ENCODE measurements at regions not wholly inside any gene's neighbourhood (a gene's known extent, or its start where the extent isn't known, plus 50 kb on each side); places are given as distances from the start of the nearest gene placed in this dataset.

DNA sequence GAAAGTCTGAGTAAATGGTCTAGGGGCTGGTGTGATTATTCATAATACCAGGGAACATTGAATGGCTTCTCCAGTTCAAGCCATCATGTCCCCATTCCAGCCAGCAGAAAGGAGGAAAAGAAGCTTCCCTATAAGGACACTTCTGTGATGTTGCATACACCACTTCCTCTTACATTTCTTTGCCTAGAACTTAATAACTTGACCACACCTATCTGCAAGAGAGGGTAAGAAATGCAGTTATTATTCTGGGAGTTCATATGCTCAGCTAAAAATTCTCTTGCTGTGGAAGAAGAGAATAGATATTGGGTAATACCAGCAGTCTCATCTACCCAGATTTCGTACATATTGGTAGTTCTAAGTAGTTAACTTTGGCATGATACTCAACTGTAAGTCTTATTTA, 166.1 kb downstream of the SLC28A3 start:
- TF ChIP-seq POLR2AphosphoS5 (IDR thresholded peaks at IDR 0.05) (no peak), POLR2A (IDR thresholded peaks at IDR 0.05) (no peak), CTCF (IDR thresholded peaks at IDR 0.05) (no peak), EP300 (IDR thresholded peaks at IDR 0.05) (no peak)
- DNase-seq = no peak
- Histone ChIP-seq H3K4me3 (no peak overlapping the region), H3K27me3 (no peaks in the 10 kb centered on the region), H3K27ac (no peak overlapping the region), H3K4me1 (peaks cover 0 to 27% (median 15%) of the 10 kb centered on the region in 4 donors), H3K9me3 (no peaks in the 10 kb centered on the region), H3K36me3 (no peaks in the 10 kb centered on the region)
- WGBS, 2 donors = 84 to 85% methylated on average over 1 of the region's 1 CpG
- intact Hi-C loops (cut with DNase I) = loop anchor here (5.0 kb wide), 2 partner anchors 192 to 237 kb away; partner anchors contain the start of genes HNRNPK and RMI1

GRCh38 chr9:84177407-84177806, 163.2 kb downstream of the SLC28A3 start:
- no peaks in the 10 kb centered on the region for H3K36me3 ChIP-seq
- no peak for DNase-seq
- H3K27ac ChIP-seq = no peak overlapping the region
- intact Hi-C loops (cut with DNase I) = no loop called here
- WGBS, 2 donors = 35 to 77% methylated on average over 3 of the region's 3 CpGs
- H3K9me3 ChIP-seq = no peaks in the 10 kb centered on the region
- H3K4me3 ChIP-seq = no peak overlapping the region
- no peaks in the 10 kb centered on the region for H3K27me3 ChIP-seq
- peaks cover 0 to 24% (median 16%) of the 10 kb centered on the region in 4 donors for H3K4me1 ChIP-seq
- TF ChIP-seq POLR2AphosphoS5 (IDR thresholded peaks at IDR 0.05) (no peak), EP300 (IDR thresholded peaks at IDR 0.05) (no peak), CTCF (IDR thresholded peaks at IDR 0.05) (no peak), POLR2A (IDR thresholded peaks at IDR 0.05) (no peak)

GRCh38 chr9:84179531-84179930, 161.0 kb downstream of the SLC28A3 start:
- peaks cover 0 to 26% (median 17%) of the 10 kb centered on the region in 4 donors for H3K4me1 ChIP-seq
- TF ChIP-seq POLR2A (IDR thresholded peaks at IDR 0.05) = no peak
- no peak for TF ChIP-seq EP300 (IDR thresholded peaks at IDR 0.05)
- TF ChIP-seq CTCF (IDR thresholded peaks at IDR 0.05) = no peak
- no peak for TF ChIP-seq POLR2AphosphoS5 (IDR thresholded peaks at IDR 0.05)
- no peaks in the 10 kb centered on the region for H3K27me3 ChIP-seq
- 88 to 95% methylated on average over 5 of the region's 5 CpGs for WGBS, 2 donors
- intact Hi-C loops (cut with DNase I) = no loop called here
- no peak overlapping the region for H3K27ac ChIP-seq
- no peaks in the 10 kb centered on the region for H3K36me3 ChIP-seq
- no peak overlapping the region for H3K4me3 ChIP-seq
- no peaks in the 10 kb centered on the region for H3K9me3 ChIP-seq
- DNase-seq = no peak

GRCh38 chr9:84187090-84187489, 153.5 kb downstream of the SLC28A3 start:
- Histone ChIP-seq H3K4me1 (peaks cover 0 to 5% (median 4%) of the 10 kb centered on the region in 4 donors), H3K27me3 (no peaks in the 10 kb centered on the region), H3K4me3 (no peak overlapping the region), H3K36me3 (no peaks in the 10 kb centered on the region), H3K9me3 (no peaks in the 10 kb centered on the region), H3K27ac (no peak overlapping the region)
- intact Hi-C loops (cut with DNase I) = no loop called here
- 86 to 93% methylated on average over 5 of the region's 5 CpGs for WGBS, 2 donors
- no peak for TF ChIP-seq EP300 (IDR thresholded peaks at IDR 0.05)
- TF ChIP-seq POLR2A (IDR thresholded peaks at IDR 0.05) = no peak
- no peak for TF ChIP-seq POLR2AphosphoS5 (IDR thresholded peaks at IDR 0.05)
- no peak for TF ChIP-seq CTCF (IDR thresholded peaks at IDR 0.05)
- no peak for DNase-seq

GRCh38 chr9:84189904-84190303, 150.7 kb downstream of the SLC28A3 start:
- WGBS, 2 donors = 44 to 79% methylated on average over 7 of the region's 7 CpGs
- no peaks in the 10 kb centered on the region for H3K36me3 ChIP-seq
- no peak for DNase-seq
- no peaks in the 10 kb centered on the region for H3K9me3 ChIP-seq
- TF ChIP-seq POLR2AphosphoS5 (IDR thresholded peaks at IDR 0.05) = no peak
- TF ChIP-seq POLR2A (IDR thresholded peaks at IDR 0.05) = no peak
- no peak for TF ChIP-seq EP300 (IDR thresholded peaks at IDR 0.05)
- TF ChIP-seq CTCF (IDR thresholded peaks at IDR 0.05) = no peak
- H3K4me3 ChIP-seq = no peak overlapping the region
- no peak overlapping the region for H3K27ac ChIP-seq
- H3K27me3 ChIP-seq = no peaks in the 10 kb centered on the region
- H3K4me1 ChIP-seq = no peaks in the 10 kb centered on the region
- intact Hi-C loops (cut with DNase I) = no loop called here
